ENCODE measurements at regions not wholly inside any gene's neighbourhood (a gene's known extent, or its start where the extent isn't known, plus 50 kb on each side); places are given as distances from the start of the nearest gene placed in this dataset.
A peak's percentile ranks its signal among the peaks of the same experiment; 100 is the strongest.

- POLR2A ChIA-PET, result no interaction called here
Measured at GRCh38 chr12:62190689-62191490, 69.3 kb upstream of the USP15 start.

DNA sequence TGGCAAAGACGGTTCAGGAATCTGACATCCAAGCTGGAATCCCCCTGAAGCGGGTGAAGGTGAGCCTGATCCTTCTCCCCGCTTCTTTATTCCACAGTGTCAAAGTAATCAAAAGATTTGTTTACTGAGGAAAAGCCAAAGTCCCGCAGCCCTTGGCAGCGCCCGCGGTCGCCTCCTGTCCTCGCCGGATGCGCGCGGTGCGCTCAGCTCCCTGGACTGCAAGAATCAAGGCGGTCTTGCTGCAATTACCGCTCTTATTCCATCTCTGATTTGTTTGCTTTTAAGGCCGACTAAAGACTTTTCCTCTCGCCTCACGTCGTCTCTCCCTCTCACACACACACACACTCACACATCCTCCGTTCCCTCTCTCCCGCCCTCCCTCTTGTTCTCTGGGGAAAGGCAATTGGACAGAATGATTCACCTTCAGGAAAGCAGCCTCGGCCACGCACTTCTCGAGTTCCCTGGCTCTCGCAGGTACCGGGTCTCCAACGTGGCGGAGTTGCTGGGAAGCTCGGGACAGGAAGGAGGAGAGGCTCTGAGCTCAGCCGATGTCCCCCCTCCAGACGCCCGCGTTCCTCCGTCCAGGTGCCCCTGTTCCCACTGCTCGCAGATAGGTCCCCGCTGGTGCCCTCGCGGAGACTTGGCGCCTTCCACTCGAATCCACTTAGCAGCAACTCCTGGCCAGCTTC lies 68.6 kb upstream of the USP15 start:
- H3K36me3 ChIP-seq (ENCODE audit: control insufficient read depth in 2 of 3, insufficient read depth in 3 of 3, low read length in 3 of 3), result no peaks in the 10 kb centered on the region
- H3K4me1 ChIP-seq (ENCODE audit: control insufficient read depth in 2 of 2, insufficient read depth in 2 of 2, low read length in 2 of 2), result peaks cover 22 to 23% of the 10 kb centered on the region in 2 donors
- ChIA-PET POLR2A (no interaction called here), CTCF (interaction anchor here (0.6 to 2.4 kb wide), 2 partner anchors 34 to 69 kb away, joined by 3 to 8 read pairs; no protein-coding TSS in a partner anchor)
- H3K27ac ChIP-seq (ENCODE audit: low read depth, low read length), result no peak overlapping the region
- H3K4me3 ChIP-seq (ENCODE audit: low read length), result peak overlapping the region; percentile 40
- peaks cover 8 to 27% (median 24%) of the 10 kb centered on the region in 7 donors for H3K4me1 Mint-ChIP-seq
- H3K36me3 Mint-ChIP-seq, result no peaks in the 10 kb centered on the region
- H3K9me3 Mint-ChIP-seq, result no peaks in the 10 kb centered on the region
- intact Hi-C loops (cut with micrococcal nuclease), result loop anchor here (1.0 to 10.0 kb wide), 10 partner anchors 19 to 1506 kb away; partner anchors contain the start of gene USP15 (in 1 of the 2)
- H3K9me3 ChIP-seq (ENCODE audit: control insufficient read depth in 2 of 3, low read length in 3 of 3), result no peaks in the 10 kb centered on the region
- ATAC-seq, result no peak
- peaks cover 25 to 85% (median 39%) of the 10 kb centered on the region in 5 donors for H3K27me3 Mint-ChIP-seq
- H3K4me3 Mint-ChIP-seq, result peak overlapping the region; percentile 84 to 95 (median 90)
- H3K27ac Mint-ChIP-seq, result no peak overlapping the region
- peaks cover 12 to 19% of the 10 kb centered on the region in 2 donors for H3K27me3 ChIP-seq (ENCODE audit: control insufficient read depth in 2 of 2, insufficient read depth in 2 of 2, low read length in 2 of 2)
- DNase-seq, result peak in 6 of 9 donors; percentile 7 to 40 (median 30)

More at GRCh38 chr12:62190689-62191490, 69.3 kb upstream of the USP15 start:
- H3K27me3 Mint-ChIP-seq, result peaks cover 25 to 83% (median 39%) of the 10 kb centered on the region in 5 donors
- no peaks in the 10 kb centered on the region for H3K36me3 ChIP-seq (ENCODE audit: control insufficient read depth in 2 of 3, insufficient read depth in 3 of 3, low read length in 3 of 3)
- peak overlapping the region in 1 of 9 donors; percentile 38 for H3K27ac Mint-ChIP-seq
- no peak overlapping the region for H3K27ac ChIP-seq (ENCODE audit: low read depth, low read length)
- peak overlapping the region; percentile 40 for H3K4me3 ChIP-seq (ENCODE audit: low read length)
- intact Hi-C loops (cut with micrococcal nuclease), result loop anchor here (5.0 to 10.0 kb wide), 3 partner anchors 199 to 704 kb away; no protein-coding TSS in a partner anchor
- CTCF ChIA-PET, result interaction anchor here (1.1 kb wide), 1 partner anchor 214 kb away, joined by 3 read pairs; no protein-coding TSS in a partner anchor
- no peaks in the 10 kb centered on the region for H3K9me3 Mint-ChIP-seq
- ATAC-seq, result peak; percentile 16
- peaks cover 12 to 19% of the 10 kb centered on the region in 2 donors for H3K27me3 ChIP-seq (ENCODE audit: control insufficient read depth in 2 of 2, insufficient read depth in 2 of 2, low read length in 2 of 2)
- peak in 4 of 9 donors; percentile 24 to 39 (median 32) for DNase-seq
- H3K4me1 ChIP-seq (ENCODE audit: control insufficient read depth in 2 of 2, insufficient read depth in 2 of 2, low read length in 2 of 2), result peaks cover 22 to 23% of the 10 kb centered on the region in 2 donors
- H3K36me3 Mint-ChIP-seq, result no peaks in the 10 kb centered on the region
- H3K4me3 Mint-ChIP-seq, result peak overlapping the region; percentile 84 to 95 (median 90)
- H3K9me3 ChIP-seq (ENCODE audit: control insufficient read depth in 2 of 3, low read length in 3 of 3), result no peaks in the 10 kb centered on the region
- peaks cover 8 to 27% (median 24%) of the 10 kb centered on the region in 7 donors for H3K4me1 Mint-ChIP-seq

DNA sequence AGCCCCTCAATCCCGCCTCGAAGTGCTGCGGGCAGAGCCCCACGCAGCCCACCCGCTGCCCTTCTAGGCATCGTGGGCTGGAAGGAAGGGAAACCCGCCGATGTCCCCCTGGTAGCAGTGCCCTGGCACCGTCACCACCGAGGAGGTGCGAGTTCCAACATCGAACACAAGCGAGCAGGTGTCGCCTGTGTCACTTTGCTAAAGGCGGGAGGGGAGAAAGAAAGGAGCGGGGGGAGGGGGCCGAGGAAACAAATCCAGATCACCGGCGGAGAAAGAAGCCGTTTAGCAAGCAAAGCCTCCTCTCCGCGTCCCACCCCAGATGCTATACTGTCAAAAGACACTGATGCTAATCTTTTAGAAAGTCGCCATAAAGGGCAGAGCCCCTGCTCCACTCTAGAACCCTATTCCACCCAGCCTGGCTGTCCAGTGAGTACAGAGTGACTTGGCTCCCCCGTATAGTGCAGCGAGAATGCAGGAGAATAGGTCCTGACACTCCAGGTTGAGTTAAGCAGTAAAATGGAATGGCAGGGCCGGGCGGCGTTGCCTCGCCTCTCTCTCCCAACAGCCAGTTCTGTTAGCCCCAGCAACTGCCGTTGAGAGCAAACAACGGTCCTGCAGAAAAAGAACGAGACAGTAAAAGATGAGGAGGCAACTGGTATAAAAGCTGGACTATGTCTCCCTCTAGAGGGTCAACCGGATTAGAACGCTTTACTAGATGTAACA lies 67.9 kb upstream of the USP15 start:
- Mint-ChIP-seq H3K36me3 (no peaks in the 10 kb centered on the region), H3K9me3 (no peaks in the 10 kb centered on the region), H3K4me1 (peaks cover 8 to 27% (median 24%) of the 10 kb centered on the region in 7 donors), H3K27ac (peak overlapping the region in 2 of 9 donors; percentile 9 to 63), H3K4me3 (peak overlapping the region; percentile 84 to 95 (median 90)), H3K27me3 (peaks cover 25 to 80% (median 39%) of the 10 kb centered on the region in 5 donors)
- Histone ChIP-seq H3K4me3 (ENCODE audit: low read length) (peak overlapping the region; percentile 40), H3K36me3 (ENCODE audit: control insufficient read depth in 2 of 3, insufficient read depth in 3 of 3, low read length in 3 of 3) (no peaks in the 10 kb centered on the region), H3K4me1 (ENCODE audit: control insufficient read depth in 2 of 2, insufficient read depth in 2 of 2, low read length in 2 of 2) (peaks cover 22 to 23% of the 10 kb centered on the region in 2 donors), H3K27me3 (ENCODE audit: control insufficient read depth in 2 of 2, insufficient read depth in 2 of 2, low read length in 2 of 2) (peaks cover 12 to 19% of the 10 kb centered on the region in 2 donors), H3K27ac (ENCODE audit: low read depth, low read length) (no peak overlapping the region), H3K9me3 (ENCODE audit: control insufficient read depth in 2 of 3, low read length in 3 of 3) (no peaks in the 10 kb centered on the region)
- ATAC-seq (peak; percentile 92), DNase-seq (peak; percentile 14 to 85 (median 72))
- intact Hi-C loops (cut with micrococcal nuclease), result loop anchor here (1.0 to 10.0 kb wide), 10 partner anchors 18 to 1507 kb away; partner anchors contain the start of gene USP15 (in 1 of the 2)
- CTCF ChIA-PET, result interaction anchor here (0.6 to 2.4 kb wide), 4 partner anchors 18 to 70 kb away, joined by 3 to 8 read pairs (median 4); no protein-coding TSS in a partner anchor
- POLR2A ChIA-PET, result no interaction called here

- Histone ChIP-seq H3K4me3 (ENCODE audit: low read length) (no peak overlapping the region), H3K36me3 (ENCODE audit: control insufficient read depth in 2 of 3, insufficient read depth in 3 of 3, low read length in 3 of 3) (no peaks in the 10 kb centered on the region), H3K27me3 (ENCODE audit: control insufficient read depth in 2 of 2, insufficient read depth in 2 of 2, low read length in 2 of 2) (peaks cover 12 to 19% of the 10 kb centered on the region in 2 donors), H3K4me1 (ENCODE audit: control insufficient read depth in 2 of 2, insufficient read depth in 2 of 2, low read length in 2 of 2) (peaks cover 22 to 23% of the 10 kb centered on the region in 2 donors), H3K9me3 (ENCODE audit: control insufficient read depth in 2 of 3, low read length in 3 of 3) (no peaks in the 10 kb centered on the region), H3K27ac (ENCODE audit: low read depth, low read length) (no peak overlapping the region)
- peaks cover 21 to 80% (median 36%) of the 10 kb centered on the region in 5 donors for H3K27me3 Mint-ChIP-seq
- peaks cover 8 to 27% (median 24%) of the 10 kb centered on the region in 7 donors for H3K4me1 Mint-ChIP-seq
- no peak for ATAC-seq
- H3K36me3 Mint-ChIP-seq, result no peaks in the 10 kb centered on the region
- H3K9me3 Mint-ChIP-seq, result peaks cover 0 to 1% (median 0%) of the 10 kb centered on the region in 11 donors
- H3K4me3 Mint-ChIP-seq, result peak overlapping the region in 7 of 10 donors; percentile 84 to 95 (median 89)
- intact Hi-C loops (cut with micrococcal nuclease), result loop anchor here (1.0 to 10.0 kb wide), 10 partner anchors 17 to 1508 kb away; partner anchors contain the start of gene USP15 (in 1 of the 2)
- DNase-seq, result no peak
- no peak overlapping the region for H3K27ac Mint-ChIP-seq
- ChIA-PET CTCF (interaction anchor here (0.6 to 2.4 kb wide), 6 partner anchors 18 to 70 kb away, joined by 3 to 8 read pairs (median 4); no protein-coding TSS in a partner anchor), POLR2A (no interaction called here)
Measured at GRCh38 chr12:62192903-62193250, 67.3 kb upstream of the USP15 start.

DNA sequence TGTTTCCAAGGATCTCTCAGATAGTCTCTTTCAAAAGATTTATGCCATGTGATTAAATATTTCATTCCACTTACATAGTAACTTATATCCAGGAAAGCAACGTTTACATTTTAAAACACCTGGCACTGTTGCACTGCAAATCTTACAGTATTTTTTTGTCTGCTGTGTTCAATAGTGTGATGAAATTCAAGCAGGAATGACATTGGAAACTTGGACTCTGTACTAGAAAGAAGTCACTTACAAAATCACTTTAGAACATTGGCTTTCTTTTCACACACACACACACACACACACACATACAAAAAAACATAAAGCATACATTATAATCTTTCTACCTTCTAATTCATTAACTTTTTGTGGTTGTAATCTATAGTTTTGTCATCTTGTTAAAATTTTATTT lies 66.2 kb upstream of the USP15 start:
- Mint-ChIP-seq H3K9me3 (peaks cover 0 to 5% (median 0%) of the 10 kb centered on the region in 11 donors), H3K4me1 (peaks cover 8 to 27% (median 24%) of the 10 kb centered on the region in 7 donors), H3K27ac (no peak overlapping the region), H3K27me3 (peaks cover 16 to 78% (median 31%) of the 10 kb centered on the region in 5 donors), H3K4me3 (no peak overlapping the region), H3K36me3 (no peaks in the 10 kb centered on the region)
- peaks cover 22 to 23% of the 10 kb centered on the region in 2 donors for H3K4me1 ChIP-seq (ENCODE audit: control insufficient read depth in 2 of 2, insufficient read depth in 2 of 2, low read length in 2 of 2)
- H3K9me3 ChIP-seq (ENCODE audit: control insufficient read depth in 2 of 3, low read length in 3 of 3), result no peaks in the 10 kb centered on the region
- H3K4me3 ChIP-seq (ENCODE audit: low read length), result no peak overlapping the region
- no peak for ATAC-seq
- peaks cover 12 to 19% of the 10 kb centered on the region in 2 donors for H3K27me3 ChIP-seq (ENCODE audit: control insufficient read depth in 2 of 2, insufficient read depth in 2 of 2, low read length in 2 of 2)
- POLR2A ChIA-PET, result no interaction called here
- CTCF ChIA-PET, result interaction anchor here (1.1 to 2.4 kb wide), 3 partner anchors 16 to 71 kb away, joined by 4 to 8 read pairs (median 6); no protein-coding TSS in a partner anchor
- intact Hi-C loops (cut with micrococcal nuclease), result loop anchor here (5.0 to 10.0 kb wide), 3 partner anchors 202 to 707 kb away; no protein-coding TSS in a partner anchor
- DNase-seq, result no peak
- no peak overlapping the region for H3K27ac ChIP-seq (ENCODE audit: low read depth, low read length)
- no peaks in the 10 kb centered on the region for H3K36me3 ChIP-seq (ENCODE audit: control insufficient read depth in 2 of 3, insufficient read depth in 3 of 3, low read length in 3 of 3)

Data from naive thymus-derived CD4-positive, alpha-beta T cell (primary cell).